ENCODE measurements at regions not wholly inside any gene's neighbourhood (a gene's known extent, or its start where the extent isn't known, plus 50 kb on each side); places are given as distances from the start of the nearest gene placed in this dataset.

GRCh38 chr1:208405014-208405413 lies 160.8 kb upstream of the PLXNA2 start:
- no peaks in the 10 kb centered on the region for H3K36me3 ChIP-seq (replicated peaks; ENCODE audit: insufficient read depth, low read length)
- H3F3A ChIP-seq (ENCODE audit: insufficient read depth, low read length): no peaks in the 10 kb centered on the region
- TF ChIP-seq CTCF (IDR thresholded peaks at IDR 0.05; ENCODE audit: low read length): no peak
- no peak for TF ChIP-seq EZH2phosphoT487 (IDR thresholded peaks at IDR 0.05; ENCODE audit: low read length)
- no peak for TF ChIP-seq EZH2 (optimal IDR thresholded peaks at IDR 0.05; ENCODE audit: low read depth, low read length)
- H2AFZ ChIP-seq (ENCODE audit: low read length): no peak overlapping the region
- no peaks in the 10 kb centered on the region for H3K9me2 ChIP-seq (replicated peaks; ENCODE audit: insufficient read depth, low read length)
- DNase-seq: no peak
- no peaks in the 10 kb centered on the region for H3K4me1 ChIP-seq (ENCODE audit: low read length)
- no peaks in the 10 kb centered on the region for H3K9me3 ChIP-seq (replicated peaks; ENCODE audit: insufficient read depth, low read length)
- no peaks in the 10 kb centered on the region for H3K79me2 ChIP-seq (ENCODE audit: low read length)
- H4K20me1 ChIP-seq (ENCODE audit: insufficient read depth, low read length): no peaks in the 10 kb centered on the region
- H3K4me2 ChIP-seq (ENCODE audit: low read depth, low read length): no peak overlapping the region
- H3K9ac ChIP-seq (ENCODE audit: low read length): no peak overlapping the region
- no peak overlapping the region for H3K27ac ChIP-seq (ENCODE audit: low read length)
- H3K4me3 ChIP-seq (ENCODE audit: low read length): no peak overlapping the region
- H3K27me3 ChIP-seq (replicated peaks; ENCODE audit: insufficient read depth, low read length): no peaks in the 10 kb centered on the region

DNA sequence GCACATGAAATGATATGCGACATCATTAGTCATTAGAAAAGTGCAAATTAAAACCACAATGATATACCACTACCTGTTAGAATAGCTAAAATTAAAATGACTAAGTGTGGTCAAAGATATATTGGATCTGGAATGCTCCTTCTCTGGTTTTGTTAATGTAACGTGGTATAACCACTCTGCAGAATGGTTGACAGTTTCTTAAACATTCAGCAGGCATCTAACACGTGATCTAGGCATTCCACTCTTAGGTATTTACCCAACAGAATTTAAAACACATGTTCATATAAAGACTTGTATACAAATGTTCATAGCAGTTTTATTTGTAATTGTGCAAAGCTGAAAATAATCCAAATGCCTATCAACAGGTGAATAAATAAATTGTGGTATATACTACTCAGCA lies 165.0 kb upstream of the PLXNA2 start:
- no peaks in the 10 kb centered on the region for H3K27me3 ChIP-seq (replicated peaks; ENCODE audit: insufficient read depth, low read length)
- no peak overlapping the region for H3K4me2 ChIP-seq (ENCODE audit: low read depth, low read length)
- no peak for DNase-seq
- no peak overlapping the region for H3K27ac ChIP-seq (ENCODE audit: low read length)
- H3K36me3 ChIP-seq (replicated peaks; ENCODE audit: insufficient read depth, low read length): no peaks in the 10 kb centered on the region
- no peaks in the 10 kb centered on the region for H3F3A ChIP-seq (ENCODE audit: insufficient read depth, low read length)
- TF ChIP-seq EZH2 (optimal IDR thresholded peaks at IDR 0.05; ENCODE audit: low read depth, low read length) (no peak), CTCF (IDR thresholded peaks at IDR 0.05; ENCODE audit: low read length) (no peak), EZH2phosphoT487 (IDR thresholded peaks at IDR 0.05; ENCODE audit: low read length) (no peak)
- no peaks in the 10 kb centered on the region for H3K9me3 ChIP-seq (replicated peaks; ENCODE audit: insufficient read depth, low read length)
- H3K9me2 ChIP-seq (replicated peaks; ENCODE audit: insufficient read depth, low read length): no peaks in the 10 kb centered on the region
- no peak overlapping the region for H3K4me3 ChIP-seq (ENCODE audit: low read length)
- H3K79me2 ChIP-seq (ENCODE audit: low read length): no peaks in the 10 kb centered on the region
- no peak overlapping the region for H3K9ac ChIP-seq (ENCODE audit: low read length)
- H2AFZ ChIP-seq (ENCODE audit: low read length): no peak overlapping the region
- H4K20me1 ChIP-seq (ENCODE audit: insufficient read depth, low read length): no peaks in the 10 kb centered on the region
- H3K4me1 ChIP-seq (ENCODE audit: low read length): no peaks in the 10 kb centered on the region

DNA sequence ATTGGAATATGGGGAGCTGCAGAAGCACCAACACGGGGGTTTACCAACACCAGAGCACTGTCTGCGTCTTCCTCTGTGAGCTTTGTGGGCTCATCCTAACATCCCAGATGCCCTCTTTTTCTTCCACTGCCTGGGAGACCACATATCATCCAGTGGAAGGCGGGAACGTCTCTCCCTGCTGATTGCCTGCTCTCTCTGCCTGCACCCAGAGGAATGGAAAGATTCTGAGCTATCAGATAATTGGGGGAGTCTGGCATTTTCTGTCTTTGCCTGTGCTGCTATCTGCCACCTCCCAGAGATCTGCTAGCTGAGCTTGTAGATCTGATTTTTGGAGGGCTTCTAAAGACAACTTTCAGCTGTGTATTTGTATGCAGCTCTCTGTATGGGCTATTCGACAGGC lies 166.2 kb upstream of the PLXNA2 start:
- Histone ChIP-seq H3K36me3 (replicated peaks; ENCODE audit: insufficient read depth, low read length) (no peaks in the 10 kb centered on the region), H3K4me1 (ENCODE audit: low read length) (no peaks in the 10 kb centered on the region), H3K79me2 (ENCODE audit: low read length) (no peaks in the 10 kb centered on the region), H3K9me3 (replicated peaks; ENCODE audit: insufficient read depth, low read length) (no peaks in the 10 kb centered on the region), H3K27ac (ENCODE audit: low read length) (no peak overlapping the region), H3K9me2 (replicated peaks; ENCODE audit: insufficient read depth, low read length) (no peaks in the 10 kb centered on the region), H3K9ac (ENCODE audit: low read length) (no peak overlapping the region), H4K20me1 (ENCODE audit: insufficient read depth, low read length) (no peaks in the 10 kb centered on the region), H3K4me3 (ENCODE audit: low read length) (no peak overlapping the region), H2AFZ (ENCODE audit: low read length) (no peak overlapping the region), H3K4me2 (ENCODE audit: low read depth, low read length) (no peak overlapping the region), H3K27me3 (replicated peaks; ENCODE audit: insufficient read depth, low read length) (no peaks in the 10 kb centered on the region), H3F3A (ENCODE audit: insufficient read depth, low read length) (no peaks in the 10 kb centered on the region)
- TF ChIP-seq EZH2phosphoT487 (IDR thresholded peaks at IDR 0.05; ENCODE audit: low read length): no peak
- no peak for TF ChIP-seq CTCF (IDR thresholded peaks at IDR 0.05; ENCODE audit: low read length)
- no peak for TF ChIP-seq EZH2 (optimal IDR thresholded peaks at IDR 0.05; ENCODE audit: low read depth, low read length)
- no peak for DNase-seq

All from MM.1S (cell line).